Mesothelial cell of epicardium (in vitro differentiated cells): ENCODE measurements at regions not wholly inside any gene's neighbourhood (a gene's known extent, or its start where the extent isn't known, plus 50 kb on each side); places are given as distances from the start of the nearest gene placed in this dataset.

Experiments used
- DNase-seq, 2 experiments: peaks; one replicate each; pipeline ENCODE4 v3.0.0; 2021; ENCODE audit warnings: low spot score in 2 of 2; ENCODE audit not compliant: unreplicated experiment in 2 of 2
- H3K27ac Mint-ChIP-seq: 2 replicates; pipeline ENCODE4 v1.8.0; 2021; ENCODE audit warnings: mixed read lengths
- H3K27me3 Mint-ChIP-seq: 2 replicates; pipeline ENCODE4 v1.8.0; 2021; ENCODE audit warnings: low read depth, mixed read lengths
- H3K36me3 Mint-ChIP-seq: 2 replicates; pipeline ENCODE4 v1.8.0; 2021; ENCODE audit warnings: mixed read lengths
- H3K4me1 Mint-ChIP-seq: 2 replicates; pipeline ENCODE4 v1.8.0; 2021; ENCODE audit warnings: mixed read lengths
- H3K4me3 Mint-ChIP-seq: 2 replicates; pipeline ENCODE4 v1.8.0; 2021; ENCODE audit warnings: mild to moderate bottlenecking, moderate library complexity, mixed read lengths
- H3K9me3 Mint-ChIP-seq: 2 replicates; pipeline ENCODE4 v1.8.0; 2021; ENCODE audit warnings: mixed read lengths
- CTCF ChIP-seq: fragments of 200-600 bp; sonication (generic); IDR thresholded peaks from one replicate; pipeline ENCODE4 v1.5.0; 2021; ENCODE audit warnings: antibody characterized with exemption; ENCODE audit not compliant: unreplicated experiment

DNA sequence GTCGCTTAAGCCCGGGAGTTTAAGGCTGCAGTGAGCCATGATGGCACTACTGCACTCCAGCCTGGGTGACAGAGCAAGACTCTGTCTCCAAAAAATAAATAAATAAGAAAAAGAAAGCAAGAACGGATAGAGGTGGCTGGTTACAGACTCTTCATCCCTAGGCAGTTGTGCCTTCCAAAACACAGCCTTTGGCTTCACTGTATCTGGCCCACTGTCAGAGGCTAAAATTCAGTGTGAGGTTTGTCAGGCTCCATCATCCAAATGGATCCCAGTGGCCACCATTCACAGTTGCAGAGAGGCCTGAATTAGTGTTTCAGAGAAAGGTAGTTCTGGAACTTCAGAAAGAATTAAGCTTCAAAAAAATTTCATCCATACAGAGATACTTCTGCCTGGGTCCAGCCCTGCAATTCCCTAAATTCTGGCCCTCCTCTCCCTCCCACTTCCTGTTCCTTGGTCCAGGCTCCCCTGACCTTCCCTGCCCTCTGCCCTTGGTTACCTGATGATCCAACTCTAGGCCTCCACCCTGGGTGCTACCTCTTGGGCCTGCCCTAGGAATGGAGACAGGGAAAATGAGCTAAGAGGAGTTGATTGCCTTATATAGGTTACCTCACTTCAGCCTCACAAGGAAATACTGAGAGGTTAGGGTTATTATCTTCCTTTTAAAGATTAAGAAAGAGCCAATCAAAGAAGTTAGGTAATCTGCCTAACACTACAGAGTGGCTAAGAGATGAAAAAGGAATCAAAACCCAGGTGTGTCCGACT, 97.2 kb upstream of the SLC44A1 start:
- H3K36me3 Mint-ChIP-seq, result no peaks in the 10 kb centered on the region
- H3K4me1 Mint-ChIP-seq, result peaks cover 8% of the 10 kb centered on the region
- no peak for TF ChIP-seq CTCF
- no peaks in the 10 kb centered on the region for H3K27me3 Mint-ChIP-seq
- no peak for DNase-seq
- no peak overlapping the region for H3K4me3 Mint-ChIP-seq
- no peaks in the 10 kb centered on the region for H3K9me3 Mint-ChIP-seq
- no peak overlapping the region for H3K27ac Mint-ChIP-seq

- H3K27ac Mint-ChIP-seq, result no peak overlapping the region
- H3K9me3 Mint-ChIP-seq, result no peaks in the 10 kb centered on the region
- H3K36me3 Mint-ChIP-seq, result no peaks in the 10 kb centered on the region
- DNase-seq, result no peak
- H3K4me1 Mint-ChIP-seq, result peaks cover 8% of the 10 kb centered on the region
- TF ChIP-seq CTCF, result no peak
- no peak overlapping the region for H3K4me3 Mint-ChIP-seq
- H3K27me3 Mint-ChIP-seq, result no peaks in the 10 kb centered on the region
These were observed 96.0 kb upstream of the SLC44A1 start for GRCh38 chr9:105148328-105149006.

GRCh38 chr9:105150991-105151685, 93.3 kb upstream of the SLC44A1 start:
- Mint-ChIP-seq H3K36me3 (no peaks in the 10 kb centered on the region), H3K9me3 (no peaks in the 10 kb centered on the region), H3K27me3 (no peaks in the 10 kb centered on the region), H3K4me3 (no peak overlapping the region), H3K4me1 (peaks cover 8% of the 10 kb centered on the region), H3K27ac (no peak overlapping the region)
- DNase-seq, result no peak
- TF ChIP-seq CTCF, result no peak

DNA sequence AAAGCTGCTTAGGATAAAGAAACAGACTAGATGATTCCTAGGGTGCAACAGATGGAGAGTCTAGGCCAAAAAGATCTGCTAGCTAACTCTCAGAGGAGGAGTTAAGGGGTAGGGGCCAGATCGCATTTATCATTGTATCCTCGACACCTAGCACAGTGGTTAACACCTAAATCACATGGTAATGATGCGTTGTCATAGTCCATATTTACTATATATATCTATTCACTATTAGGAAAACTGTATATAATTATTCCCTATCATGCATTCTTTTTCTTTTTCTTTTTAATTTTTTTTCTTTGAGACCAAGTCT, 92.8 kb upstream of the SLC44A1 start:
- peaks cover 8% of the 10 kb centered on the region for H3K4me1 Mint-ChIP-seq

DNA sequence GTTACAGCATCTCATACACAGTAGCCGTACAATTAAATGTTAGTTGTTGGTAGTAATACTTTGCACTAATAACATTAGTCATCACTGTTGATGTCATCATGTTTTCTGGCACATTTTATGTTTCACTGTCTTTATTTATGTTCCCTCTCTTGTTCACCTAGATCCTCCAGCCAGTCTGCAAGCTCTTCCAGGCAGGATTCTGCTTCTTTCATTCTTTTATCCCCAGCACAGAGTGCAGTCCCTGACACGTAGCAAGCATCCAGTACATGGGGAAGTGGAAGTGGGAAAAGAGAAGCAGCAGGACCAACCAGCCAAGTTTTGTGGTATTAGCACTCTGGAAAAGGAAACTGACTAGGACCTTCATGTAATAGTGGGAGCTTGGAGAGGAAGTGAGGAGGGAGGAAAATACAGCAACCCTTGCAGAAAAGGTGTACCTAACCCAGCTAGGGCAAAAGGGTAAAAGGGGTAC, 89.7 kb upstream of the SLC44A1 start:
- DNase-seq, result no peak
- no peak overlapping the region for H3K4me3 Mint-ChIP-seq
- H3K9me3 Mint-ChIP-seq, result no peaks in the 10 kb centered on the region
- no peak overlapping the region for H3K27ac Mint-ChIP-seq
- TF ChIP-seq CTCF, result no peak
- H3K36me3 Mint-ChIP-seq, result no peaks in the 10 kb centered on the region
- no peaks in the 10 kb centered on the region for H3K27me3 Mint-ChIP-seq
- H3K4me1 Mint-ChIP-seq, result peaks cover 9% of the 10 kb centered on the region

More for the DNA sequence above, 92.8 kb upstream of the SLC44A1 start:
- no peak overlapping the region for H3K27ac Mint-ChIP-seq
- H3K27me3 Mint-ChIP-seq, result no peaks in the 10 kb centered on the region
- no peak for TF ChIP-seq CTCF
- no peak overlapping the region for H3K4me3 Mint-ChIP-seq
- no peak for DNase-seq
- no peaks in the 10 kb centered on the region for H3K9me3 Mint-ChIP-seq
- no peaks in the 10 kb centered on the region for H3K36me3 Mint-ChIP-seq
